Astrocyte of the cerebellum (primary cell): ENCODE measurements at regions not wholly inside any gene's neighbourhood (a gene's known extent, or its start where the extent isn't known, plus 50 kb on each side); places are given as distances from the start of the nearest gene placed in this dataset.

Experiments
- DNase-seq: peaks from one replicate; pipeline ENCODE4 v3.0.0-alpha.2; 2011; ENCODE audit warnings: low read depth
- H3K4me3 ChIP-seq: 2 replicates; pipeline ENCODE4 v1.5.1; 2011; ENCODE audit warnings: mild to moderate bottlenecking, low read depth, low read length, moderate library complexity
- CTCF ChIP-seq: IDR thresholded peaks from 2 replicates; pipeline ENCODE4 v1.5.1; 2012; ENCODE audit warnings: low read length, low read depth, moderate library complexity, mild to moderate bottlenecking; ENCODE audit errors: missing control alignments
- in situ Hi-C: cut with HindIII; loops from 2 replicates; pipeline ENCODE4 v1.10.0; 2017; ENCODE audit warnings: low sequenced_read_pairs

GRCh38 chr5:89283728-89284493 is 400.9 kb upstream of the MEF2C start:
- no peak overlapping the region for H3K4me3 ChIP-seq
- TF ChIP-seq CTCF = no peak
- in situ Hi-C loops = no loop called here
- DNase-seq = no peak

- in situ Hi-C loops = no loop called here
- no peak overlapping the region for H3K4me3 ChIP-seq
- DNase-seq = no peak
- no peak for TF ChIP-seq CTCF
These were observed 399.8 kb upstream of the MEF2C start for GRCh38 chr5:89282554-89283510.

DNA sequence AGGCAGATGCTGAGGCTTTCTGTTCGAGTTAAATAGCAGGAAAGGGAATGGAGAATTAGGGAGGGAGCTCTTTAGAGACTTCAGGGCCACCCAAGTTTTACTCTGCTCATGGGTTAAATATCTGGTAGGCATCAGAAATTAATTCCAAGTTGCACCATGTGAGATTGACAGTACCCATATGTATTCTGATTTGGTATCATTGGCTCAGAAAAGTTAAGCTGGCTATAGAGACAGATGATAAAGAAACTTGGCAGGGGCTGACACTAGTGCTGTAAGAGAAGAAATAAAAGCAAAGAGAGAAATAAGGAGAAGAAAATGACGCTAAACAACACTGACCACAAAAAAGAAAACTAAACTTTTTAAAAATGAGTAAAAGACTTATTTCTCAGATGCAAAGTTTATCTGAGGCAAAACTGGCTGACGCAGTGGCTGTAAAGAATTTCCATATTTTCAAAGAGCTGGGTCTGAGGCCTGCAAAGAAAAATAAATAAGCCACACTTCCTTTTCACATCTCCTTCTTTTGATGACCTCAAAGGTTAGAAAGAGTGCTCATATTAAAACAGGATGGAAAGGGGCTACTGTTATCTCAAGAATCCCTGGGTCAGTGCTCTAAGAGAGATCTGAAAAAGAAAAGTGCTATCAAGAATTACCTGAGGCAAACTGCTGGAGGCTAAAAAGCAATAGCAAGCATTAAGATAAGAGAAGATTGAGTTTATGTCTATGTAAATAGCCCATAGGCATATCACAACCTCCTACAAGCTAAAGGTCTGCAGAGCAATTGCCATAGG is 399.0 kb upstream of the MEF2C start:
- no peak for DNase-seq
- TF ChIP-seq CTCF = no peak

DNA sequence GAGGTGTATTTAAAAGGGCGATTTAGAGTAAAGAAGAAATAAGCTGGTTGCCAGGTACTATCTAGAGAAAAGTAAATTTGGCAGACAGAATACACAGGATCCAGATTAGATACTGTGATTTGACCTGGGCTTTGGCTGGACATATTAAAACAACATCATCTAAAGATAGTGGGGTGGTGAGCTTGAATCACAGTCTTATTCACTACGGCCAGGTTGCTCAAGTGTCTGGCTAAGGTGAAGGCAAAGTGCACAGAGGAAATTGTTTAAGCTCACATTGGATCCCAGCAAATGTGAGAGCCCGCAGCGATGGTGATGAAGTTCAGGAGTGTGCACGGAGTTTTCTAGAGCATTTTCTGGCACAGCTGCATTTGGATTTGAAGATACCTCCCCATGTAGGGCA is 398.2 kb upstream of the MEF2C start:
- no peak for TF ChIP-seq CTCF
- in situ Hi-C loops = no loop called here
- H3K4me3 ChIP-seq = no peak overlapping the region
- no peak for DNase-seq

More for the DNA sequence above, 399.0 kb upstream of the MEF2C start:
- H3K4me3 ChIP-seq = no peak overlapping the region
- in situ Hi-C loops = no loop called here

- in situ Hi-C loops = no loop called here
- TF ChIP-seq CTCF = no peak
- no peak for DNase-seq
- H3K4me3 ChIP-seq = no peak overlapping the region
These were observed 397.4 kb upstream of the MEF2C start for GRCh38 chr5:89280103-89281037.
